Suprapubic skin (tissue), 4 donors: ENCODE measurements at regions not wholly inside any gene's neighbourhood (a gene's known extent, or its start where the extent isn't known, plus 50 kb on each side); places are given as distances from the start of the nearest gene placed in this dataset.

Experiments used
- DNase-seq, 2 donors: peaks; one replicate each; pipeline ENCODE4 v3.0.0-alpha.2; 2019; ENCODE audit warnings: low spot score in 2 of 2
- H3K27ac ChIP-seq: fragments of 200-600 bp; sonication (generic); one replicate; pipeline ENCODE4 v1.5.1; 2019
- H3K27me3 ChIP-seq: fragments of 200-600 bp; sonication (generic); one replicate; pipeline ENCODE4 v1.5.1; 2019
- H3K36me3 ChIP-seq: fragments of 200-600 bp; sonication (generic); one replicate; pipeline ENCODE4 v1.5.1; 2019
- H3K4me1 ChIP-seq: fragments of 200-600 bp; sonication (generic); one replicate; pipeline ENCODE4 v1.5.1; 2019
- H3K4me3 ChIP-seq: fragments of 200-600 bp; sonication (generic); one replicate; pipeline ENCODE4 v1.5.1; 2019; ENCODE audit warnings: mild to moderate bottlenecking
- H3K9me3 ChIP-seq: fragments of 200-600 bp; sonication (generic); one replicate; pipeline ENCODE4 v1.5.1; 2019
- CTCF ChIP-seq, 2 donors: fragments of 200-600 bp in 1 of 2; fragments of 450-650 bp in 1 of 2; sonication (generic) in 1 of 2; IDR thresholded peaks; one replicate each; pipeline ENCODE4 v1.5.1; 2016 to 2019; ENCODE audit warnings: antibody characterized with exemption in 2 of 2, mild to moderate bottlenecking in 1 of 2, moderate library complexity in 1 of 2
- EP300 ChIP-seq: sonication (generic); formaldehyde crosslinking; IDR thresholded peaks from one replicate; pipeline ENCODE4 v1.6.1; 2017; ENCODE audit warnings: antibody characterized with exemption
- POLR2A ChIP-seq, 2 donors: fragments of 450-650 bp; IDR thresholded peaks; one replicate each; pipeline ENCODE4 v1.6.1; 2017; ENCODE audit warnings: antibody characterized with exemption in 2 of 2, mild to moderate bottlenecking in 2 of 2, moderate library complexity in 2 of 2
- POLR2AphosphoS5 ChIP-seq, 3 donors: sonication (generic); formaldehyde crosslinking; IDR thresholded peaks; one replicate each; pipeline ENCODE4 v1.6.1; 2017; ENCODE audit warnings: antibody characterized with exemption in 3 of 3
- WGBS: methylation state at CpG from one replicate; pipeline ENCODE4 v1.1.5; 2018; 5-methylcytosine and 5-hydroxymethylcytosine counted together

GRCh38 chr3:162217647-162218046, 721.0 kb downstream of the OTOL1 start:
- Histone ChIP-seq H3K36me3 (no peaks in the 10 kb centered on the region), H3K27ac (no peak overlapping the region), H3K4me3 (no peak overlapping the region), H3K9me3 (no peaks in the 10 kb centered on the region), H3K27me3 (no peaks in the 10 kb centered on the region), H3K4me1 (peaks cover 3% of the 10 kb centered on the region)
- no peak for DNase-seq
- TF ChIP-seq EP300 (no peak), POLR2A (IDR thresholded peaks at IDR 0.05) (no peak), POLR2AphosphoS5 (IDR thresholded peaks at IDR 0.05) (no peak), CTCF (IDR thresholded peaks at IDR 0.05) (no peak)
- WGBS, result 39% methylated on average over 1 of the region's 1 CpG

- DNase-seq, result no peak
Observed at GRCh38 chr3:162218479-162218878, 721.9 kb downstream of the OTOL1 start.

GRCh38 chr3:162224746-162225145, 728.1 kb downstream of the OTOL1 start:
- Histone ChIP-seq H3K4me1 (no peaks in the 10 kb centered on the region), H3K9me3 (no peaks in the 10 kb centered on the region), H3K4me3 (no peak overlapping the region), H3K27ac (no peak overlapping the region), H3K36me3 (no peaks in the 10 kb centered on the region), H3K27me3 (no peaks in the 10 kb centered on the region)
- 78% methylated on average over 4 of the region's 4 CpGs for WGBS
- no peak for DNase-seq
- TF ChIP-seq EP300 (no peak), POLR2A (IDR thresholded peaks at IDR 0.05) (no peak), CTCF (IDR thresholded peaks at IDR 0.05) (no peak), POLR2AphosphoS5 (IDR thresholded peaks at IDR 0.05) (no peak)

More at GRCh38 chr3:162218479-162218878, 721.9 kb downstream of the OTOL1 start:
- Histone ChIP-seq H3K9me3 (no peaks in the 10 kb centered on the region), H3K4me1 (peaks cover 3% of the 10 kb centered on the region), H3K4me3 (no peak overlapping the region), H3K27me3 (no peaks in the 10 kb centered on the region), H3K27ac (no peak overlapping the region), H3K36me3 (no peaks in the 10 kb centered on the region)
- TF ChIP-seq POLR2AphosphoS5 (IDR thresholded peaks at IDR 0.05), result no peak
- TF ChIP-seq CTCF (IDR thresholded peaks at IDR 0.05), result no peak
- no peak for TF ChIP-seq POLR2A (IDR thresholded peaks at IDR 0.05)
- TF ChIP-seq EP300, result no peak
- WGBS, result 89% methylated on average over 4 of the region's 4 CpGs

- no peak overlapping the region for H3K27ac ChIP-seq
- no peak overlapping the region for H3K4me3 ChIP-seq
- no peaks in the 10 kb centered on the region for H3K9me3 ChIP-seq
- no peaks in the 10 kb centered on the region for H3K27me3 ChIP-seq
- TF ChIP-seq POLR2A (IDR thresholded peaks at IDR 0.05) (no peak), EP300 (no peak), POLR2AphosphoS5 (IDR thresholded peaks at IDR 0.05) (no peak), CTCF (IDR thresholded peaks at IDR 0.05) (no peak)
- 83% methylated on average over 5 of the region's 5 CpGs for whole genome bisulfite sequencing
- DNase-seq, result no peak
- H3K36me3 ChIP-seq, result no peaks in the 10 kb centered on the region
- no peaks in the 10 kb centered on the region for H3K4me1 ChIP-seq
Observed at GRCh38 chr3:162236949-162237348, 740.3 kb downstream of the OTOL1 start.

GRCh38 chr3:162250782-162251181, 754.2 kb downstream of the OTOL1 start:
- TF ChIP-seq EP300 (no peak), POLR2AphosphoS5 (IDR thresholded peaks at IDR 0.05) (no peak), POLR2A (IDR thresholded peaks at IDR 0.05) (no peak), CTCF (IDR thresholded peaks at IDR 0.05) (no peak)
- DNase-seq, result no peak
- H3K4me3 ChIP-seq, result no peak overlapping the region
- 53% methylated on average over 1 of the region's 1 CpG for WGBS
- no peak overlapping the region for H3K27ac ChIP-seq
- H3K36me3 ChIP-seq, result no peaks in the 10 kb centered on the region
- no peaks in the 10 kb centered on the region for H3K9me3 ChIP-seq
- H3K27me3 ChIP-seq, result no peaks in the 10 kb centered on the region
- H3K4me1 ChIP-seq, result no peaks in the 10 kb centered on the region
